ENCODE measurements at regions not wholly inside any gene's neighbourhood (a gene's known extent, or its start where the extent isn't known, plus 50 kb on each side); places are given as distances from the start of the nearest gene placed in this dataset.

GRCh38 chr6:18613319-18613925, 226.3 kb downstream of the RNF144B start:
- H3K27me3 ChIP-seq (ENCODE audit: insufficient read depth, low read length): no peaks in the 10 kb centered on the region
- no peak for DNase-seq (ENCODE audit: low read depth, low spot score)
- no peak for TF ChIP-seq EZH2 (IDR thresholded peaks at IDR 0.05)
- TF ChIP-seq MAX (IDR thresholded peaks at IDR 0.05): no peak
- no peak for TF ChIP-seq POLR2AphosphoS5 (IDR thresholded peaks at IDR 0.05; ENCODE audit: low read depth, low read length)
- no peak for TF ChIP-seq REST (IDR thresholded peaks at IDR 0.05; ENCODE audit: low read depth)
- TF ChIP-seq ELF1 (IDR thresholded peaks at IDR 0.05; ENCODE audit: borderline replicate concordance, low read depth): no peak
- TF ChIP-seq EZH2phosphoT487 (IDR thresholded peaks at IDR 0.05; ENCODE audit: borderline replicate concordance): no peak
- TF ChIP-seq POLR2A (IDR thresholded peaks at IDR 0.05; ENCODE audit: borderline replicate concordance, extremely low read depth, insufficient read depth, insufficient read length): no peak
- no peak for TF ChIP-seq CBX3 (IDR thresholded peaks at IDR 0.05; ENCODE audit: low read depth)
- TF ChIP-seq SIN3A (IDR thresholded peaks at IDR 0.05; ENCODE audit: low read depth): no peak
- no peak for TF ChIP-seq CTCF (IDR thresholded peaks at IDR 0.05 in 2 of 3, conservative IDR thresholded peaks at IDR 0.05 in 1 of 3; ENCODE audit: borderline replicate concordance in 1 of 3, insufficient read depth in 1 of 3, low read depth in 2 of 3, low read length in 2 of 3)
- TF ChIP-seq CEBPB (IDR thresholded peaks at IDR 0.05; ENCODE audit: low read depth): no peak

More at GRCh38 chr6:18613319-18613925, 226.3 kb downstream of the RNF144B start:
- ChIA-PET POLR2A (no interaction called here), RAD21 (ENCODE audit: low non-redundant PET in 1 of 2, low total read pairs in 2 of 2, uncharacterized antibody in 2 of 2, unreplicated experiment in 2 of 2) (no interaction called here), CTCF (no interaction called here)
- no peak overlapping the region for H3K4me2 ChIP-seq (ENCODE audit: low read length)
- H3K9me3 ChIP-seq (ENCODE audit: control insufficient read depth in 1 of 2, insufficient read depth in 1 of 2, low read depth in 1 of 2, low read length in 2 of 2): no peaks in the 10 kb centered on the region
- H3K27ac ChIP-seq (ENCODE audit: low read depth, low read length): no peak overlapping the region
- no peaks in the 10 kb centered on the region for H3K79me2 ChIP-seq (ENCODE audit: insufficient read depth, low read length)
- no peaks in the 10 kb centered on the region for H3K36me3 ChIP-seq (ENCODE audit: control insufficient read depth in 1 of 2, insufficient read depth in 2 of 2, low read length in 2 of 2)
- BruUV-seq (replicated peaks): no TSS peak
- ATAC-seq: no peak
- H3K9ac ChIP-seq (ENCODE audit: low read length): no peak overlapping the region
- no peaks in the 10 kb centered on the region for H3K9me2 ChIP-seq (ENCODE audit: insufficient read depth)
- intact Hi-C loops (cut with micrococcal nuclease): loop anchor here (5.0 kb wide), 1 partner anchor 209 kb away; no protein-coding TSS in a partner anchor
- no peaks in the 10 kb centered on the region for H3K4me1 ChIP-seq (ENCODE audit: control insufficient read depth in 1 of 2, insufficient read depth in 2 of 2, low read length in 2 of 2)
- no peaks in the 10 kb centered on the region for H4K20me1 ChIP-seq (ENCODE audit: insufficient read depth)
- H3K4me3 ChIP-seq (replicated peaks in 1 of 2; ENCODE audit: low read depth in 1 of 2, low read length in 2 of 2): no peak overlapping the region
- no peak overlapping the region for H2AFZ ChIP-seq (ENCODE audit: low read depth, low read length, poor library complexity, severe bottlenecking)
